ENCODE measurements at regions not wholly inside any gene's neighbourhood (a gene's known extent, or its start where the extent isn't known, plus 50 kb on each side); places are given as distances from the start of the nearest gene placed in this dataset.

- TF ChIP-seq EZH2 (IDR thresholded peaks at IDR 0.05; ENCODE audit: borderline replicate concordance, insufficient read depth, low read length, poor library complexity, severe bottlenecking) (no peak), EP300 (conservative IDR thresholded peaks at IDR 0.05; ENCODE audit: poor library complexity, severe bottlenecking) (no peak), REST (IDR thresholded peaks at IDR 0.05; ENCODE audit: borderline replicate concordance) (no peak), POLR2AphosphoS5 (IDR thresholded peaks at IDR 0.05) (no peak), RAD21 (conservative IDR thresholded peaks at IDR 0.05) (no peak), MXI1 (conservative IDR thresholded peaks at IDR 0.05; ENCODE audit: poor library complexity, severe bottlenecking) (no peak), TAF1 (IDR thresholded peaks at IDR 0.05; ENCODE audit: low read depth) (no peak), SMC3 (conservative IDR thresholded peaks at IDR 0.05; ENCODE audit: poor library complexity) (no peak)
- TF ChIP-seq, protein P1, sequence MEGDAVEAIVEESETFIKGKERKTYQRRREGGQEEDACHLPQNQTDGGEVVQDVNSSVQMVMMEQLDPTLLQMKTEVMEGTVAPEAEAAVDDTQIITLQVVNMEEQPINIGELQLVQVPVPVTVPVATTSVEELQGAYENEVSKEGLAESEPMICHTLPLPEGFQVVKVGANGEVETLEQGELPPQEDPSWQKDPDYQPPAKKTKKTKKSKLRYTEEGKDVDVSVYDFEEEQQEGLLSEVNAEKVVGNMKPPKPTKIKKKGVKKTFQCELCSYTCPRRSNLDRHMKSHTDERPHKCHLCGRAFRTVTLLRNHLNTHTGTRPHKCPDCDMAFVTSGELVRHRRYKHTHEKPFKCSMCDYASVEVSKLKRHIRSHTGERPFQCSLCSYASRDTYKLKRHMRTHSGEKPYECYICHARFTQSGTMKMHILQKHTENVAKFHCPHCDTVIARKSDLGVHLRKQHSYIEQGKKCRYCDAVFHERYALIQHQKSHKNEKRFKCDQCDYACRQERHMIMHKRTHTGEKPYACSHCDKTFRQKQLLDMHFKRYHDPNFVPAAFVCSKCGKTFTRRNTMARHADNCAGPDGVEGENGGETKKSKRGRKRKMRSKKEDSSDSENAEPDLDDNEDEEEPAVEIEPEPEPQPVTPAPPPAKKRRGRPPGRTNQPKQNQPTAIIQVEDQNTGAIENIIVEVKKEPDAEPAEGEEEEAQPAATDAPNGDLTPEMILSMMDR (IDR thresholded peaks at IDR 0.05; ENCODE audit: poor library complexity, severe bottlenecking): no peak
- Histone ChIP-seq H3K9ac (ENCODE audit: low read length) (no peak overlapping the region), H3K79me2 (replicated peaks; ENCODE audit: insufficient read depth, low read length) (no peaks in the 10 kb centered on the region), H3K36me3 (ENCODE audit: insufficient read depth, low read length) (no peaks in the 10 kb centered on the region), H3K9me3 (ENCODE audit: low read length) (no peaks in the 10 kb centered on the region), H3K27me3 (ENCODE audit: insufficient read depth, low read depth, low read length) (no peaks in the 10 kb centered on the region), H4K20me1 (ENCODE audit: insufficient read depth) (no peaks in the 10 kb centered on the region), H3F3A (ENCODE audit: insufficient read depth, low read length, poor library complexity, severe bottlenecking) (no peaks in the 10 kb centered on the region), H2AFZ (ENCODE audit: low read depth, low read length) (no peak overlapping the region), H3K27ac (ENCODE audit: low read length) (no peak overlapping the region), H3K9me2 (ENCODE audit: insufficient read depth, low read length) (no peaks in the 10 kb centered on the region), H3K4me2 (ENCODE audit: low read length) (no peak overlapping the region), H3K4me3 (ENCODE audit: low read length) (no peak overlapping the region)
These were observed 1296.6 kb upstream of the IGFBP7 start for GRCh38 chr4:58406762-58407161.

DNA sequence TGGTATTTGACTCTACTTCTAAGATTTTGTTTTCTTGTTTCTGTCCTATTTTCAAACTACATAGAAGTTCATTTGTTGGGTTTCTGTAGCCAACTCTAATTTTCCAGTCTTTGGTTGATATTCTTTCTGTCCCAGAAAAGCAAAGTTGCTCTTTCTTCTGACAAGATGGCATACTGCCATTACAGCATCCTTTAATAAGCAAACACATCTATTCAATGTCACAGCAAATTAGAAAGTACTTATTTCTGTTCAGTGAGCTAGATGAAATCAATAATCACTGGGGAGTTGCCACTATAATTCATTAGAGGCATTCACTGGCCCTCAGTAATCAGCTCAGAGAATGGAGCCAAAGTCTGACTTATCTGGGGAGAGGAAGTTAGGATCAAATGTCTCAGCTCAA is 1258.0 kb upstream of the IGFBP7 start:
- Histone ChIP-seq H3K4me2 (ENCODE audit: low read length) (no peak overlapping the region), H3K9me2 (ENCODE audit: insufficient read depth, low read length) (no peaks in the 10 kb centered on the region), H4K20me1 (ENCODE audit: insufficient read depth) (no peaks in the 10 kb centered on the region), H3K27me3 (ENCODE audit: insufficient read depth, low read depth, low read length) (no peaks in the 10 kb centered on the region), H3K79me2 (replicated peaks; ENCODE audit: insufficient read depth, low read length) (no peaks in the 10 kb centered on the region), H3K4me3 (ENCODE audit: low read length) (no peak overlapping the region), H2AFZ (ENCODE audit: low read depth, low read length) (no peak overlapping the region), H3F3A (ENCODE audit: insufficient read depth, low read length, poor library complexity, severe bottlenecking) (no peaks in the 10 kb centered on the region), H3K9me3 (ENCODE audit: low read length) (no peaks in the 10 kb centered on the region), H3K9ac (ENCODE audit: low read length) (no peak overlapping the region), H3K27ac (ENCODE audit: low read length) (no peak overlapping the region), H3K36me3 (ENCODE audit: insufficient read depth, low read length) (no peaks in the 10 kb centered on the region)
- TF ChIP-seq SMC3 (conservative IDR thresholded peaks at IDR 0.05; ENCODE audit: poor library complexity) (no peak), REST (IDR thresholded peaks at IDR 0.05; ENCODE audit: borderline replicate concordance) (no peak), EP300 (conservative IDR thresholded peaks at IDR 0.05; ENCODE audit: poor library complexity, severe bottlenecking) (no peak), POLR2AphosphoS5 (IDR thresholded peaks at IDR 0.05) (no peak), RAD21 (conservative IDR thresholded peaks at IDR 0.05) (no peak), TAF1 (IDR thresholded peaks at IDR 0.05; ENCODE audit: low read depth) (no peak), EZH2 (IDR thresholded peaks at IDR 0.05; ENCODE audit: borderline replicate concordance, insufficient read depth, low read length, poor library complexity, severe bottlenecking) (no peak), MXI1 (conservative IDR thresholded peaks at IDR 0.05; ENCODE audit: poor library complexity, severe bottlenecking) (no peak)
- TF ChIP-seq, protein P1 (IDR thresholded peaks at IDR 0.05; ENCODE audit: poor library complexity, severe bottlenecking): no peak
